HUES64 (cell line): ENCODE measurements at regions not wholly inside any gene's neighbourhood (a gene's known extent, or its start where the extent isn't known, plus 50 kb on each side); places are given as distances from the start of the nearest gene placed in this dataset.

Experiments used
- H3K27ac ChIP-seq: 2 replicates; pipeline ENCODE4 v1.7.0; 2013; ENCODE audit warnings: low read depth, low read length, inconsistent platforms
- H3K27me3 ChIP-seq: 2 replicates; pipeline ENCODE4 v1.6.1; 2013; ENCODE audit warnings: mild to moderate bottlenecking, low read length; ENCODE audit not compliant: insufficient read depth
- H3K36me3 ChIP-seq: 2 replicates; pipeline ENCODE4 v1.6.1; 2013; ENCODE audit warnings: mild to moderate bottlenecking, low read length; ENCODE audit not compliant: insufficient read depth
- H3K4me1 ChIP-seq: 2 replicates; pipeline ENCODE4 v1.6.1; 2013; ENCODE audit warnings: mild to moderate bottlenecking, low read length, moderate library complexity; ENCODE audit not compliant: insufficient read depth
- H3K4me3 ChIP-seq: 2 replicates; pipeline ENCODE4 v1.5.1; 2013; ENCODE audit warnings: mild to moderate bottlenecking, low read length, moderate library complexity
- H3K9ac ChIP-seq: 2 replicates; pipeline ENCODE4 v1.6.1; 2013; ENCODE audit warnings: mild to moderate bottlenecking, low read depth, low read length
- H3K9me3 ChIP-seq: 2 replicates; pipeline ENCODE4 v1.6.1; 2013; ENCODE audit warnings: low read depth, low read length; ENCODE audit not compliant: insufficient read depth
- WGBS: fragments of 150-250, 120-280 bp; methylation state at CpG from one replicate; pipeline ENCODE4 v1.1.7; 2013; ENCODE audit warnings: missing lambda C conversion rate; 5-methylcytosine and 5-hydroxymethylcytosine counted together

GRCh38 chr3:72641684-72642083, 206.6 kb downstream of the SHQ1 start:
- no peaks in the 10 kb centered on the region for H3K36me3 ChIP-seq
- H3K27me3 ChIP-seq: no peaks in the 10 kb centered on the region
- H3K9ac ChIP-seq: no peak overlapping the region
- H3K9me3 ChIP-seq: no peaks in the 10 kb centered on the region
- 94% methylated on average over 2 of the region's 2 CpGs for WGBS
- H3K4me1 ChIP-seq: no peaks in the 10 kb centered on the region
- no peak overlapping the region for H3K27ac ChIP-seq
- H3K4me3 ChIP-seq: no peak overlapping the region

- 98% methylated on average over 4 of the region's 4 CpGs for WGBS
- Histone ChIP-seq H3K9me3 (no peaks in the 10 kb centered on the region), H3K27me3 (no peaks in the 10 kb centered on the region), H3K9ac (no peak overlapping the region), H3K27ac (no peak overlapping the region), H3K36me3 (no peaks in the 10 kb centered on the region), H3K4me3 (no peak overlapping the region), H3K4me1 (no peaks in the 10 kb centered on the region)
Measured at GRCh38 chr3:72641072-72641471, 207.2 kb downstream of the SHQ1 start.

GRCh38 chr3:72636969-72637597, 211.2 kb downstream of the SHQ1 start:
- Histone ChIP-seq H3K27me3 (no peaks in the 10 kb centered on the region), H3K36me3 (no peaks in the 10 kb centered on the region), H3K9ac (no peak overlapping the region), H3K27ac (no peak overlapping the region), H3K4me1 (no peaks in the 10 kb centered on the region), H3K9me3 (no peaks in the 10 kb centered on the region), H3K4me3 (no peak overlapping the region)
- WGBS: 87% methylated on average over 8 of the region's 8 CpGs

- Histone ChIP-seq H3K27me3 (no peaks in the 10 kb centered on the region), H3K9me3 (no peaks in the 10 kb centered on the region), H3K9ac (no peak overlapping the region), H3K27ac (no peak overlapping the region), H3K36me3 (no peaks in the 10 kb centered on the region), H3K4me1 (no peaks in the 10 kb centered on the region), H3K4me3 (no peak overlapping the region)
- WGBS: 97% methylated on average over 2 of the region's 4 CpGs
Measured at GRCh38 chr3:72635551-72635950, 212.7 kb downstream of the SHQ1 start.

GRCh38 chr3:72634128-72634527, 214.1 kb downstream of the SHQ1 start:
- H3K9ac ChIP-seq: no peak overlapping the region
- no peaks in the 10 kb centered on the region for H3K36me3 ChIP-seq
- no peaks in the 10 kb centered on the region for H3K27me3 ChIP-seq
- H3K4me1 ChIP-seq: peaks cover 3% of the 10 kb centered on the region; the same call in 1 of the 2 replicates
- WGBS: 93% methylated on average over 2 of the region's 2 CpGs
- H3K27ac ChIP-seq: no peak overlapping the region
- H3K9me3 ChIP-seq: no peaks in the 10 kb centered on the region
- H3K4me3 ChIP-seq: no peak overlapping the region

- no peak overlapping the region for H3K27ac ChIP-seq
- H3K9me3 ChIP-seq: no peaks in the 10 kb centered on the region
- no peak overlapping the region for H3K9ac ChIP-seq
- 97% methylated on average over 4 of the region's 5 CpGs for WGBS
- no peaks in the 10 kb centered on the region for H3K36me3 ChIP-seq
- H3K27me3 ChIP-seq: no peaks in the 10 kb centered on the region
- peaks cover 3% of the 10 kb centered on the region; the same call in 1 of the 2 replicates for H3K4me1 ChIP-seq
- no peak overlapping the region for H3K4me3 ChIP-seq
Measured at GRCh38 chr3:72633534-72633933, 214.7 kb downstream of the SHQ1 start.

- Histone ChIP-seq H3K36me3 (no peaks in the 10 kb centered on the region), H3K4me1 (peaks cover 4% of the 10 kb centered on the region; the same call in 1 of the 2 replicates), H3K4me3 (no peak overlapping the region), H3K9me3 (no peaks in the 10 kb centered on the region), H3K9ac (no peak overlapping the region), H3K27ac (no peak overlapping the region), H3K27me3 (no peaks in the 10 kb centered on the region)
- 96% methylated on average over 4 of the region's 4 CpGs for WGBS
Measured at GRCh38 chr3:72633121-72633520, 215.1 kb downstream of the SHQ1 start.

GRCh38 chr3:72632129-72632528, 216.1 kb downstream of the SHQ1 start:
- H3K36me3 ChIP-seq: no peaks in the 10 kb centered on the region
- peaks cover 9% of the 10 kb centered on the region; the same call in 1 of the 2 replicates for H3K4me1 ChIP-seq
- H3K27ac ChIP-seq: no peak overlapping the region
- H3K4me3 ChIP-seq: no peak overlapping the region
- no peak overlapping the region for H3K9ac ChIP-seq
- WGBS: 86% methylated on average over 5 of the region's 5 CpGs
- no peaks in the 10 kb centered on the region for H3K27me3 ChIP-seq
- H3K9me3 ChIP-seq: no peaks in the 10 kb centered on the region

- H3K9me3 ChIP-seq: no peaks in the 10 kb centered on the region
- H3K27me3 ChIP-seq: no peaks in the 10 kb centered on the region
- no peak overlapping the region for H3K4me3 ChIP-seq
- WGBS: 94% methylated on average over 5 of the region's 5 CpGs
- H3K36me3 ChIP-seq: no peaks in the 10 kb centered on the region
- peaks cover 9% of the 10 kb centered on the region; the same call in 1 of the 2 replicates for H3K4me1 ChIP-seq
- no peak overlapping the region for H3K9ac ChIP-seq
- no peak overlapping the region for H3K27ac ChIP-seq
Measured at GRCh38 chr3:72630969-72631344, 217.3 kb downstream of the SHQ1 start.

GRCh38 chr3:72630327-72630968, 217.8 kb downstream of the SHQ1 start:
- no peaks in the 10 kb centered on the region for H3K27me3 ChIP-seq
- 95% methylated on average over 8 of the region's 8 CpGs for WGBS
- H3K36me3 ChIP-seq: no peaks in the 10 kb centered on the region
- no peak overlapping the region for H3K9ac ChIP-seq
- peaks cover 9% of the 10 kb centered on the region; the same call in 1 of the 2 replicates for H3K4me1 ChIP-seq
- H3K27ac ChIP-seq: no peak overlapping the region
- no peaks in the 10 kb centered on the region for H3K9me3 ChIP-seq
- H3K4me3 ChIP-seq: no peak overlapping the region

- Histone ChIP-seq H3K4me3 (no peak overlapping the region), H3K9ac (no peak overlapping the region), H3K4me1 (peaks cover 9% of the 10 kb centered on the region; the same call in 1 of the 2 replicates), H3K27me3 (no peaks in the 10 kb centered on the region), H3K9me3 (no peaks in the 10 kb centered on the region), H3K36me3 (no peaks in the 10 kb centered on the region), H3K27ac (no peak overlapping the region)
- WGBS: 90% methylated on average over 3 of the region's 3 CpGs
Measured at GRCh38 chr3:72629191-72629631, 219.0 kb downstream of the SHQ1 start.
